Thymus (tissue), 11 donors: ENCODE measurements at regions not wholly inside any gene's neighbourhood (a gene's known extent, or its start where the extent isn't known, plus 50 kb on each side); places are given as distances from the start of the nearest gene placed in this dataset.
"Not testable (repeated sequence)": the region's sequence is repeated elsewhere in the genome, so short reads cannot be mapped to it uniquely, and the experiment has no call there.

Experiments used
- DNase-seq, 9 donors: peaks; one replicate each; pipeline ENCODE4 v3.0.0-alpha.2; 2013; ENCODE audit warnings: low spot score in 9 of 9, low read depth in 6 of 9, missing footprints in 1 of 9
- H3K27ac ChIP-seq, 2 donors: one replicate each; pipeline ENCODE4 v1.5.1; 2013; ENCODE audit warnings: control low read depth in 1 of 2, low read depth in 1 of 2, low read length in 1 of 2, mild to moderate bottlenecking in 1 of 2, moderate library complexity in 1 of 2
- H3K27me3 ChIP-seq, 2 donors: one replicate each; pipeline ENCODE4 v1.5.1; 2013; ENCODE audit warnings: low read length in 1 of 2; ENCODE audit not compliant: control insufficient read depth in 2 of 2, insufficient read depth in 1 of 2
- H3K36me3 ChIP-seq, 2 donors: one replicate each; pipeline ENCODE4 v1.5.1; 2013; ENCODE audit warnings: low read length in 1 of 2, mild to moderate bottlenecking in 1 of 2, moderate library complexity in 1 of 2; ENCODE audit not compliant: control insufficient read depth in 2 of 2, insufficient read depth in 2 of 2
- H3K4me1 ChIP-seq, 2 donors: one replicate each; pipeline ENCODE4 v1.5.1; 2013; ENCODE audit warnings: low read length in 2 of 2; ENCODE audit not compliant: control insufficient read depth in 2 of 2, insufficient read depth in 2 of 2
- H3K4me3 ChIP-seq, 2 donors: one replicate each; pipeline ENCODE4 v1.5.1; 2013; ENCODE audit warnings: low read length in 2 of 2, control low read depth in 1 of 2, mild to moderate bottlenecking in 1 of 2
- H3K9me3 ChIP-seq, 2 donors: one replicate each; pipeline ENCODE4 v1.5.1; 2013; ENCODE audit warnings: low read length in 1 of 2, mild to moderate bottlenecking in 1 of 2; ENCODE audit not compliant: control insufficient read depth in 2 of 2, insufficient read depth in 1 of 2
- WGBS: extraction: QIAGEN DNeasy Blood & Tissue Kit; methylation state at CpG from one replicate; pipeline ENCODE4 v1.1.7; 2013; 5-methylcytosine and 5-hydroxymethylcytosine counted together
- donor health status: healthy.

DNA sequence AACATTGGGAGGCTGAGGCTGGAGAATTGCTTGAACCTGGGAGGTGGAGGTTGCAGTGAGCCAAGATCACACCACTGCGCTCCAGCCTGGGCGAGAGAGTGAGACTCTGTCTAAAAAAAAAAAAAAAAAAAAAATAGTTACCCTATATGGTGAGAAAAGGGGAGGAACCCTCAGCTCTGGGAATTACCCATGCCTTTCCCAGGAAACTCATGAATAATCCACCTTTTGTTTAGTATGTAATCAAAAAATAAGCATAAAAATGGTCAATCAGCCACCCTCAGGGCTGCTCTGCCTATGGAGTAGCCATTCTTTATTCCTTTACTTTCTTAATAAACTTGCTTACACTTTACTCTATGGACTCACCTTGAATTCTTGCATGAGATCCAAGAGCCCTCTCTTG is 140.4 kb downstream of the FHIP1A start:
- H3K4me3 ChIP-seq, H3K27ac ChIP-seq, H3K27me3 ChIP-seq, H3K4me1 ChIP-seq, H3K36me3 ChIP-seq, H3K9me3 ChIP-seq, DNase-seq: not testable (repeated sequence)
- WGBS: 98% methylated on average over 2 of the region's 2 CpGs

DNA sequence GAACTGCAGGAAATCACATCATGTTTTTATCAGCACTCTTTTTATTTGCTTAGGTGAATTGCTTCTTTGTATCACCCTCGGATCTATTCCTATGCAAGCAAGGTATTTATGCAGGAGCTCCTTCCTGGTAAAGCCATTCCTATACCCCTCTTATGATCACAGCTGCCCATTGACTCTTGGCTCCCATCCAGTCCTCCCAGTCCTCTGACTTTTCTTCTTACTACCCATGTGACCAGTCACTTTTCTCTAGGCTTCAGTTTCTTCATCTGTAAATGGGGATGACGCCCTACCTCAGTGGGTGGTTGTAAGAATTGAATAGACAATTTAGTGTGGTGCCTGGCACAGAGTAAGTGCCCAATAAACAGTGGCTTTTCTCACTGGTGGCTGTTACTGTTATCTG is 144.9 kb downstream of the FHIP1A start:
- Histone ChIP-seq H3K27me3 (peaks cover 0 to 3% of the 10 kb centered on the region in 2 donors), H3K36me3 (no peaks in the 10 kb centered on the region), H3K4me3 (no peak overlapping the region), H3K4me1 (no peaks in the 10 kb centered on the region), H3K9me3 (peaks cover 0 to 2% of the 10 kb centered on the region in 2 donors), H3K27ac (no peak overlapping the region)
- 39% methylated on average over 2 of the region's 2 CpGs for WGBS
- DNase-seq: no peak

DNA sequence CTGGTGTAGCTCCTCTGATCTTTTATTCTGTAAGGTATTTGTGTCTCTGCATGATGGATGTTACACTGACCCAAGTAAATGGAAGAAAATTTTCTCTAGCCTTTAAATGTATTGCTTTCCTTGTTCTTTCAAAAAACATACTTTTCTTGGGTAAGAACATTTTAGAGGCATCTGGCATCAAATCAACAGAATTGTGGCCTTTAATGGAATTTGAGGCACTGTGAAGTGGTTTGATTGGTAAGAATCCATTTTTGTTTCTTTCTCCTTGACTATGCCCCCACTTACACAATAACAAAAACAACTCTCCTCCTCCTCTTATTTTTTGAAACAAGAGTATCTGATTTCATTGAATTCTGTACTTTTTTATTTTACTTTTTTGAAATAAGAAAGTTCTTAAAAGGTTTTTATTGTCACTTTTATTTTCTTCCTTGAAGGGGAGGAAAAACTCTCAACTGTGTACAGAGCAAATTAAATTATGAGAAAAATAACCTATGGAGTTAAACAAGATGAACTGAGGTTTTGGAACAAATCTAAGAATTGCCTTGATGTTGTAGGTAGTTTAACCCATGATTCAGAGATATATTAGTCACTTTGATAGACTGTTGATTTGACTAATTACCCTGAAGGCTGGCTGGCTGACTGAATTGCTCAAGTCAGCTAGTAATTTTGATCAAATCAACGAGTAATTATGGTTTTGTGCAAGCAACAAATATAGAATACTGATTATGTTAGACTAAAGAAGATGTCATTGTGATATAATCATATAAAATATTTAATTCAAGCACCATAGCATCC is 146.4 kb downstream of the FHIP1A start:
- Histone ChIP-seq H3K4me1 (no peaks in the 10 kb centered on the region), H3K27me3 (peaks cover 2 to 3% of the 10 kb centered on the region in 2 donors), H3K4me3 (no peak overlapping the region), H3K36me3 (no peaks in the 10 kb centered on the region), H3K27ac (no peak overlapping the region), H3K9me3 (no peaks in the 10 kb centered on the region)
- DNase-seq: no peak
- WGBS: 54% methylated on average over 1 of the region's 1 CpG

DNA sequence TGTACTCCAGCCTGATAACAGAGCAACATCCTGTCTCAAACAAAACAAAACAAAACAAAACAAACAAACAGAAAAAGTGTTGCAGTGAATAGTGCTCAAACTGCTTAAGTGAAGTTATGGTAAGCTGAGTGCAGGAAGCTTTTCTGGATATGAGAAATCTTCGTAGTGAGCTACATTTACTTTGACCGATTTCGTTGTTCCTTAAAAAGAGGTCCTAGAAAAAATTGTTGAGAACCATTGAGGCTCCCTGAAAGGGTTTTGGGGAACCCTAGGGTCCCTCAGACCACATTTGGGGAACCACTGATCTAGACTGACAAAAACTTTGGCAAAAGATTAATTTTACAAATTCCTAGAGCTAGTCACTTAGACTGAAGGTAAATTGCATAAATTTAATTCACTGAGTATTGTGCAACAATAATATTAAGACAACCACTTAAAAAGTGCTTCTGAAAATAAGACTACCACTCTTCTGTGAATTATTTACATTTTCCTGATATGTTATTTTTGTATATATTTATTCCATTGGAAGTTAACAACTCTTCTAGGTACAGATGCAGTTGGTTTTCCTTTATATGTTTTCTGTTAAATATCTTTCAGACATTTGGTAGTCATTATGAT is 149.6 kb downstream of the FHIP1A start:
- Histone ChIP-seq H3K36me3 (no peaks in the 10 kb centered on the region), H3K27me3 (peaks cover 2 to 10% of the 10 kb centered on the region in 2 donors)
- 96% methylated on average over 3 of the region's 3 CpGs for WGBS

DNA sequence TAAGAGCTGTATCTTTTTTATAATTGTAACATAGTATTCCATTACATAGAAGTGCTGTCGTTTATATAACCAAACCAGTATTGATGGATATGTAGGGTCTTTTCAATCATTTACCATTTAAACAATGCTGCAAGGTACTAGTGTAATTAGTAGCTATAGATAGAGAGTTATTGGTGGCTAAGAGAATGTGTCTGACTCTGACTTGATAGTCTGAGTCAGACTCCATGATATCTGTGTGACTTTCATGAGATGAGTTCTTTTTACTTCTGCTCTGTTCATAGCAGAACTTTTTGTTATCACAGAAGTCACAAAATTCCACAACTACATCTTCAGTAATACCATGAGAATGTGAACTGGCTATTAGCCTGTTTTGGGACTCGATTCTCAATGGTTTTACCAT is 150.6 kb downstream of the FHIP1A start:
- Histone ChIP-seq H3K36me3 (no peaks in the 10 kb centered on the region), H3K27me3 (peaks cover 2 to 16% of the 10 kb centered on the region in 2 donors), H3K9me3 (no peaks in the 10 kb centered on the region), H3K27ac (no peak overlapping the region), H3K4me1 (no peaks in the 10 kb centered on the region), H3K4me3 (no peak overlapping the region)
- DNase-seq: no peak
- WGBS: 88% methylated on average over 2 of the region's 2 CpGs

More for the DNA sequence above, 149.6 kb downstream of the FHIP1A start:
- Histone ChIP-seq H3K4me1 (no peaks in the 10 kb centered on the region), H3K9me3 (no peaks in the 10 kb centered on the region), H3K4me3 (no peak overlapping the region), H3K27ac (no peak overlapping the region)
- DNase-seq: no peak

DNA sequence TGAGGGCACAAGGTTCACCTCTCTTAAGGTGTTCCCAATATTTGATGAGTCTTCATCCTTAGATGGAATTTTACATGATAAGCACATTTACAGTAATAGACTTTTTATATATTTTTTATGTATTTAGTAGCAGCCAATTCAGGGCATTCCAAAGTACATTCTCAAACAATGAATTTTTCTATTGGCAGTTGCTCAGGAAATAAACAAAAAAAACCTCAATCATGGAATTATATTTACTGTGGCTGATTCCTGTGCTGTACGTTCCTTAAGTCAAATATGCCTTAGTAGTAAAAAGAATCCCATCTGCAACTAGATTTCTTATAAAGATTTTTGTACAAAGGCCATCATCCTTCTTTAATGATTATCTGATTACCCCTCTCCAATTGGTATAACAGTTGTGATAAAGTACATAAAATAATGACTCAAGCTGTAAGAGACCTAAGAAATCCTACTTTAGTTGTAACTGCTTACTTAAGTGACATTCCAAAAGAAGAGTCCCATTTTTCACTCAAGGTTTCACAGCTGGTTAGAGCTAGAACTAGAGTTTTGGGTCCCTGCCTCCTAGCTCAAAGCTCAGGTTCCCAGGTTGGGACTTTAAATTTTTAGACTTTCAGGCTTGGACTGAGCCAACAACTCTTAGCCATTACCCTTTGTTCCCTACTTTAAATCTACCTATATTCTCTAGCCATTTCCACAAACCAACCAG is 152.7 kb downstream of the FHIP1A start:
- 88% methylated on average over 1 of the region's 1 CpG for WGBS
- no peak overlapping the region for H3K27ac ChIP-seq
- H3K9me3 ChIP-seq: no peaks in the 10 kb centered on the region
- peaks cover 2 to 16% of the 10 kb centered on the region in 2 donors for H3K27me3 ChIP-seq
- H3K4me1 ChIP-seq: no peaks in the 10 kb centered on the region
- H3K36me3 ChIP-seq: no peaks in the 10 kb centered on the region
- no peak for DNase-seq
- H3K4me3 ChIP-seq: no peak overlapping the region

DNA sequence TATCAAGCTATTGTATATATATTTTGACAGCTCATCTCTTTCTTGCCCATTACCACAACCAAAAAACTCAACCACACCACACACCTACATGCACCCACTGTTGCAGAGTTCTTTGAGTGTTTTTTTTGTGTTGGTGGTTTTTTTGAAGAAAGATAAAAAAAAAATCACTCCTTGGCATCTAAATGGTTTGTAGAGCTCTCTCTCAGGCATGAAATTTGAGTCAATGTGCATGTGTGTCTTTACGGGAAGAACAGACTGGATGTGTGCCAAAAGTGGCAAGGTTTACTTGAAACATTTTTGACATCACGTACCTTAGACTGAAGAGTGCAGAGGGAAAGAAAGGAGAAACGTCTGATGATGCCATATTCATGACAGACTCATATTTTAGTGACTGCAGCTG is 154.2 kb downstream of the FHIP1A start:
- Histone ChIP-seq H3K36me3 (no peaks in the 10 kb centered on the region), H3K9me3 (no peaks in the 10 kb centered on the region), H3K4me3 (no peak overlapping the region), H3K27ac (no peak overlapping the region), H3K4me1 (no peaks in the 10 kb centered on the region), H3K27me3 (peaks cover 2 to 13% of the 10 kb centered on the region in 2 donors)
- DNase-seq: peak in 6 of 9 donors; percentile 5 to 55 (median 12)
- WGBS: 13% methylated on average over 3 of the region's 3 CpGs

DNA sequence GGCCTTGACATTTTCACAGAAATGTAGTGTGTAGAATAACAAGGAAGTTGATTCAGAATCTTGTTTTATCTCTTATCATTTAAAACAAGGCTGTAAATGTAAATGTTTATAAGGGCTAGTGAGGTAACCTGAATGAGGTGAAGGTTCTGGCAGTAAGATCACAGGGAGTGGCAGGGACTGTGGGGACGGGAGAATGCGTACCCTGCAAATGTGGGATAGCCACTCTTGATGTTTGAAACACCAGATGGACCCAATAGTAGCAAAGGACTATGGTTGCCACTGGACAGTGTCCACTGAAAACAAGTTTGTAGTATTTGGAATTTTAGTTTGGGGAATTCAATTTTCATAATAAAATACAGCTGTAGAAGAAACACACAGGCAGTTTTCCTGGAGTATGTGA is 155.3 kb downstream of the FHIP1A start:
- H3K9me3 ChIP-seq: no peaks in the 10 kb centered on the region
- no peaks in the 10 kb centered on the region for H3K36me3 ChIP-seq
- no peak overlapping the region for H3K4me3 ChIP-seq
- peaks cover 2 to 16% of the 10 kb centered on the region in 2 donors for H3K27me3 ChIP-seq
- 98% methylated on average over 2 of the region's 2 CpGs for WGBS
- H3K27ac ChIP-seq: no peak overlapping the region
- H3K4me1 ChIP-seq: no peaks in the 10 kb centered on the region
- no peak for DNase-seq

DNA sequence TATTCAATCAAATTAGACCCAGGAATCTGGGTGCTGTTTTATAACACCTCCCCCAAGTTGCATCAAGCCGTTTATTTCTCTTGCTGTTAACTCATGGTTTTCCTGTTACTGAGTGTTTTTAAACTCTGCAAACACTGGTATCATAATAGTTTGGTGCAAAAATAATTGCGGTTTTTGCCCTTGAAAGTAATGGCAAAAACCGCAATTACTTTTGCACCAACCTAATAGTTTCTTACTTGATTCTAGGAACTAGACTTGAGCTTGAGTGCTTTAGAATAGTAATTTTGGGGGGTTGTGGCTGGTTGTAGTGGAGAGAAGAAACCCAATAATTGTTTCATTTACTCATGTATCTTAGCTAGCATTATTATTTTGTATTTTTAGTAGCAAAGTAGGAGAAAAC is 156.6 kb downstream of the FHIP1A start:
- no peaks in the 10 kb centered on the region for H3K9me3 ChIP-seq
- no peak overlapping the region for H3K27ac ChIP-seq
- 90% methylated on average over 3 of the region's 3 CpGs for WGBS
- H3K4me1 ChIP-seq: no peaks in the 10 kb centered on the region
- no peak overlapping the region for H3K4me3 ChIP-seq
- no peaks in the 10 kb centered on the region for H3K36me3 ChIP-seq
- H3K27me3 ChIP-seq: peaks cover 0 to 16% of the 10 kb centered on the region in 2 donors
- DNase-seq: no peak
